Fibroblast of skin of left quadriceps (primary cell): ENCODE measurements at regions not wholly inside any gene's neighbourhood (a gene's known extent, or its start where the extent isn't known, plus 50 kb on each side); places are given as distances from the start of the nearest gene placed in this dataset.
"Not testable (repeated sequence)": the region's sequence is repeated elsewhere in the genome, so short reads cannot be mapped to it uniquely, and the experiment has no call there.

Experiments used
- DNase-seq, 2 experiments: peaks; one replicate each; pipeline ENCODE4 v3.0.0-alpha.2; 2013; ENCODE audit warnings: low read depth in 2 of 2

- peak; percentile 22 to 29 for DNase-seq
These were observed 861.0 kb downstream of the RPS29 start for GRCh38 chr14:48725051-48725734.

DNA sequence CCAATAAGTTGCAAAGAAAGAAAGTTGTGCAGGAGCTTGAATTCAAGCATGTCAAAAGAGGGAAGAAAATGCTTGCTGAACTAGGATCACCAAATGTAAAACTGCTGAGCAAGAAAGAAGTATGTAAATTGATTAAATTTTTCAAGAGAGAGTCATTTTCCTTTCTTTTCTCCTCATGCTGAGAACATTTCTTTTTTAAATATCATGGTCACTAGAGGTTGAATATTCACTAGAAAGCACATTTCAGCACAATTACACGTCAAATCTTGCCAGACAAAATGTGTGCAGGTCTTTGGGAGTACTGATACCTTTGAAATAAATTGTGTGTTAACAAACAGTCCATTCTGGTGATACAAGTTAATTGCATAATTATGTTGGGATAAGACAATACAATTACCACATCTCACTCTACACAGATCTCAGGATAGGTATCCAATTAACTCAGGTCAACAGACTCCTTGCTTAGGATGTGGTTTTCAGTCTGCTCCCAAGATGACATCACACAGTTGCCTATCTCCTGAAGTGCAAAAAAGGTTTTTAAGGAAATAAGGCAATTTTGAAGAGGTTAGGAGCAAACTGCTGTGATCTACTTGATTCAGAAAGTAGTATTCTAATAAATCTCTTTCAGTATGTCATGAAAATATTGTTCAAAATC lies 862.2 kb downstream of the RPS29 start:
- no peak for DNase-seq

DNA sequence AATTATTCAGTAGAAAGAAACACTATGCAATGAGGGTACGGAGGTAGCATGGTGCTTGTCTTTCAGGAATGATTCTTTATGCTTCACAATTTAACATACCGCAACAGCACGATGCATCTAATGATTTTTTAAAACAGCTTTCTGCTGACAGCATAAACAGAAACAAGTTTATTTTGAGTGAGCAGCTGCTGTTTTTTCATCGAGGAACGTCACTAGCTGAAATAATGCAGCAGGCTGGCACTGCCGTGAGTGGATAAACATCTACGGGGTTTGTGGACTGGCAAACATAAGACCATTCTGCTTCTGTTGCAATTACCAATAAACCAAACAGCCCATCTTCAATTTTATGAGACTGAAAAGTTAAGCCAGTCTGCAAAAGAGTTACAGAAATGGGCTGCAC lies 871.8 kb downstream of the RPS29 start:
- no peak for DNase-seq

DNA sequence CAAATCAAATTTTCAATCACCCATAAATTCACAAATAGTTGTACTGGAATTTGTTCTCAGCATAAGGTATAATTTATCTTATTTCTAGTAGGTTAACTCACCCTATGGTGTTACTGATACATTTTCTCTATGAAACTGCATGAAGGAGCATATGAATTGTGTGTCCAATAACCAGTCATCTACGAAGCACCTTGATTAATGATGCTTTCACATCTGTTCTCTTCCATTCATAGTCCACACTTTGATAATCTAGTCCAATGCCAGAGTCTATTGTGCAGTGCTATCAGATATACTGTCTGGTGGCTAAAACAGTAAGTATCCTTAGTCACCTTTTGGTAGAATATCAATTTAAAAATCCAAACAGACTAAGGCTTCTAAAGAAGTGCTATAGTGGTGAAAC lies 876.0 kb downstream of the RPS29 start:
- DNase-seq, result no peak

- DNase-seq, result no peak
These were observed 876.8 kb downstream of the RPS29 start for GRCh38 chr14:48709277-48709785.

GRCh38 chr14:48704639-48705038 lies 881.5 kb downstream of the RPS29 start:
- no peak for DNase-seq

GRCh38 chr14:48703728-48704467 lies 882.3 kb downstream of the RPS29 start:
- DNase-seq, result no peak

DNA sequence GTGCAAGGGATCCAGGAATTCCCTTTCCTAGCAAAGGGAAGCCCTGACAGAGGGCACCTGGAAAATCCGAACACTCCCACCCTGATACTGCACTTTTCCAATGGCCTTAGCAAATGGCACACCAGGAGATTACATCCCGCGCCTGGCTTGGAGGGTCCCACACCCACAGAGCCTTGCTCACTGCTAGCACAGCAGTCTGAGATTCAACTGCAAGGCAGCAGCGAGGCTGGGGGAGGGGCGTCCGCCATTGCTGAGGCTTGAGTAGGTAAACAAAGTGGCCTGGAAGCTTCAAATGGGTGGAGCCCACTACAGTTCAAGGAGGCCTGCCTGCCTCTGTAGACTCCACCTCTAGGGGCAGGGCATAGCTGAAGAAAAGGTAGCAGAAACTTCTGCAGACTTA lies 888.8 kb downstream of the RPS29 start:
- DNase-seq, result not testable (repeated sequence)

DNA sequence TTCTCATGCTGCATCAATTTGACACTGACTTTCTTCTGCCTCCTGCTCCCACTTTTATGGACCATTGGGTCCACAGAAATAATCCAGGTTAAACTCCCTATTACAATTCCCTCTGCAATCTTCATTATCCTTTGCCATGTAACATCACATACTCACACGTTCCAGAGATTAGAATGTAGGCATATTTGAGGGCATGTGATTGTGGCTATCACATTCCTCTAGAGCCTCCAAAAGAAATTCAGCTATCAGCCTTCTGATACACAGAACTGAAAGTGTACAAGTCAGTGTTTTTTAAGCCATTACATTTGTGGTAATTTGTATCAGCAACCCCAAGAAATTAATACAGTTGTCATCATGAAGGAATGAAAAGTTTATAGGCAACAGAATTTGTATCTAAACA lies 892.4 kb downstream of the RPS29 start:
- DNase-seq, result no peak

DNA sequence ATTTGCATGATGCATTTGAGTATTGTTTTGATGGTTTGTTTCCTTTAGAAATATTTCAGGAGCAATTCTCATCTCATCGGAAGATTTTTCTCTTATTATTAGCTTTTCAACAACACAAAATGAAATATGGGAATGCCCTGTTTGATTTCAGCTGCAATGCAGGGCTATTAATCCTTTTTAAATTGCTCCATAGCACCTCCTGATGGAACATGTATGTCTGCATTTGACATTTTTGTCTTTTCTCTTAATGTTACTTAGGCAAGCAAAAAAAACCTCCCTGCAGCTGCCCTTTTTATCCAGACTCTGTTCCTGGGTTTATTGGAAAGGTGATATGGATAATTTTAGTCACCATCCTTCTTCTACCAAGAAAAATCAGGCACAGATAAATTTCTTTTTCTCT lies 895.8 kb downstream of the RPS29 start:
- no peak for DNase-seq

GRCh38 chr14:48686650-48687049 lies 899.5 kb downstream of the RPS29 start:
- no peak for DNase-seq

- no peak for DNase-seq
These were observed 913.7 kb downstream of the RPS29 start for GRCh38 chr14:48672506-48672905.

DNA sequence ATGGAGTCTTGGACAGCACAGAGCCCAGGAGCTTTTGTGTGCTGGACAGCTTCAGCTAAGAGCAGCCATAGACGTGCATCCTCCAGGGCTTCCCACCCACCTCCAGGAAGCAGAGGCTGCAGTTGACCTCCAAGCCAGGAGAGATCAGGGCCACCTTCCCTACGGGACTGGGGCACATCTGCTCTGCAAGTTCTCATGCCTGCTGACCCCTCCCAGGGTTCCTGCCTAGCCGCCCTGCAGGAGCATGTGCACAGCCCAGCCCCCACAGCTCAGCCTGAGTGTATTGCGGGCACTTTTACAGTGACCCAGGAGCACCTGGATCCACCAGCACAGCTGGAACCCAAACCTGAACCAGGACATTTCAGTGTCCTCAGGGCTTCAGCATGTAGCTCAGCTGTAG lies 915.2 kb downstream of the RPS29 start:
- DNase-seq, result no peak

GRCh38 chr14:48665077-48665784 lies 920.9 kb downstream of the RPS29 start:
- DNase-seq, result peak in 1 of 2 experiments; percentile 0

DNA sequence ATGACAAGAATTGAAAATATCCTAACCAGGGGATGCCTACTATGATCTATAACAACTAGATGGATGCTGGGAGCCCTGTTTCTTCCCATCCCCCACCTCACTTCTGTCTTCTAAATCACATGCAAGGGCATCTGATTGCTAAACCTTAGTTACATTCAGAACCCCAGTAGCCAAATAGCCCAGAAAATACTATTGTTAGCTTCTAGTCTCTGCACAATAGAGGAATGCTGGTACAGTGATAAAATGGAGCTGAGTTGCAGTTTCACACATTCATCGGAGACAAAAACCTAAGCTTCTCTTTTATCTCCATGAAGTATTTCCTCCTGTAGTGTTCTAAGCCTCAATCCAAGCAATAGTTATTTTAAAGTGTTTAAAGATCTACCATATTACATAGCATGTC lies 942.9 kb downstream of the RPS29 start:
- DNase-seq, result no peak

- DNase-seq, result peak in 1 of 2 experiments; percentile 1
These were observed 953.5 kb upstream of the MDGA2 start for GRCh38 chr14:48628870-48629269.

GRCh38 chr14:48622980-48623379 lies 947.6 kb upstream of the MDGA2 start:
- no peak for DNase-seq

DNA sequence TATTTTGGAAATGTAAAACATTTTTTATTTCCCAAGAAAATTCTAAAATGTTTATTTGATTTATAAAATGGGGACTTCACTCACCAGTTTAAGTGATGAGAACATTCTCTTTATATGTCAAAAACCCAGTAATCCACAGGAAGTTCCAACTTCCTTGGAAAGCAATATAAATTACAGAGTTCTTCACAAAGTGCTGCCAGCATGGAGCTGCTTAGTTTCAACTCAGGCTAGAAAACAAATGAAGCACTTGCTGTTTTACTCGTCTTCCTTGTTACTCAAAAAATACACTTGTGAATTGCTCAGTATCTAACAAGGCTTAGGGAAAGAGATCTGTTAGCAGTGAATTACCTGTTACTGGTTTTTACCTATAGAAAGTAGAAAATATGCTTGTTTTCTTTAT lies 942.7 kb upstream of the MDGA2 start:
- no peak for DNase-seq

GRCh38 chr14:48616931-48617330 lies 941.5 kb upstream of the MDGA2 start:
- DNase-seq, result no peak

DNA sequence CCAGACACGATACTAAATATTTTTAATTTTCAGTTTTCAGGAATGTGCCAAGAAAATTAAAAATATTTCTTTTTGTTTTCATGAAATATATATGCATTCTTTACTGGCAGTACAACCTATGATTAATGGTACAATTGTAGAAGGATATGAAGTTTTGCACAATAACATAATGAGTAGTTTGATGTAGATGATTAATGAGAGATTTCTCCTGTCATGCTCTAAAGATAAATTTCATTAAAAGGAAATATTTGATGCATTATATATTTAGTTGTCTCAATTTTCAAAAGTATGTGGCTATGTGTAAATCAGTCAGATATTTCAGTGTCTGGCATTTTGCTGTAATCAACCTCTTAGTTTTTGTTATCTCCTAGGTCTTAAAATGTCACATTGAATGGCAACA lies 940.2 kb upstream of the MDGA2 start:
- no peak for DNase-seq

DNA sequence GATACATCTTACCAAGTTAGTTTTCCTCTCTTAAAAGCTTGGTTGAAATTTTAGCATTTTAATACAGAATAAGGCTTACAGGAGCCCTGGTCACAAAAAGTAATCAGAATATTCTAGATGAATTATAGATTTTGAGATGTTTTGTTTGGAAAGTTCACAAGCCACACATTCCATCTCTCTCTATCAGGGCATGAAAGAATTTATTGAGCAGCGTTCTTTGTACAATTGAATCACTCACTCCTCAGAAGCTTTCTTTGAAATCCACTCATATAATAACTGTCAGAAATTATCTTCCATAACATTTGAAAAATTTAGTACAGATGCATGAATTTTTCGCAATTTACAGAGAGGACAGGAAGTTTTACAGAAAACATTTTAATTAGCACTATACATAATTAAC lies 938.6 kb upstream of the MDGA2 start:
- DNase-seq, result no peak

- not testable (repeated sequence) for DNase-seq
These were observed 931.6 kb upstream of the MDGA2 start for GRCh38 chr14:48606960-48607359.
